Stimulated activated CD8-positive, alpha-beta memory T cell treated with anti-CD3 and anti-CD28 coated beads, Interleukin-15, amount 100 ng/mL, for 48 hours (primary cell): ENCODE measurements at regions not wholly inside any gene's neighbourhood (a gene's known extent, or its start where the extent isn't known, plus 50 kb on each side); places are given as distances from the start of the nearest gene placed in this dataset.

Experiments used
- DNase-seq, 2 donors: peaks; one replicate each; pipeline ENCODE4 v3.0.0-alpha.2; 2020; ENCODE audit warnings: low read depth in 2 of 2

- DNase-seq: no peak
These were observed 160.3 kb downstream of the PTEN start for GRCh38 chr10:88023676-88024075.

GRCh38 chr10:88026031-88026430 is 162.6 kb downstream of the PTEN start:
- no peak for DNase-seq

GRCh38 chr10:88027570-88027969 is 164.1 kb downstream of the PTEN start:
- DNase-seq: no peak

GRCh38 chr10:88028072-88028471 is 164.6 kb downstream of the PTEN start:
- DNase-seq: no peak

GRCh38 chr10:88028654-88029053 is 165.2 kb downstream of the PTEN start:
- DNase-seq: no peak

GRCh38 chr10:88032566-88032965 is 169.1 kb downstream of the PTEN start:
- no peak for DNase-seq

- no peak for DNase-seq
These were observed 170.0 kb downstream of the PTEN start for GRCh38 chr10:88033385-88033784.

GRCh38 chr10:88033793-88034192 is 170.4 kb downstream of the PTEN start:
- DNase-seq: no peak

GRCh38 chr10:88036126-88036525 is 172.7 kb downstream of the PTEN start:
- DNase-seq: no peak

GRCh38 chr10:88037623-88038022 is 174.2 kb downstream of the PTEN start:
- no peak for DNase-seq

- DNase-seq: no peak
These were observed 174.8 kb downstream of the PTEN start for GRCh38 chr10:88038268-88038667.

- DNase-seq: no peak
These were observed 176.2 kb downstream of the PTEN start for GRCh38 chr10:88039496-88040200.

GRCh38 chr10:88041243-88042159 is 178.1 kb downstream of the PTEN start:
- no peak for DNase-seq

GRCh38 chr10:88042160-88043100 is 179.0 kb downstream of the PTEN start:
- no peak for DNase-seq

GRCh38 chr10:88045096-88045495 is 181.7 kb downstream of the PTEN start:
- DNase-seq: no peak

- no peak for DNase-seq
These were observed 182.4 kb downstream of the PTEN start for GRCh38 chr10:88045656-88046415.

- no peak for DNase-seq
These were observed 184.2 kb downstream of the PTEN start for GRCh38 chr10:88047579-88047978.

GRCh38 chr10:88048312-88048711 is 184.9 kb downstream of the PTEN start:
- no peak for DNase-seq

GRCh38 chr10:88049204-88049603 is 185.8 kb downstream of the PTEN start:
- no peak for DNase-seq

GRCh38 chr10:88057720-88058119 is 194.3 kb downstream of the PTEN start:
- no peak for DNase-seq

- DNase-seq: no peak
These were observed 195.3 kb downstream of the PTEN start for GRCh38 chr10:88058750-88059149.
